ENCODE measurements at regions not wholly inside any gene's neighbourhood (a gene's known extent, or its start where the extent isn't known, plus 50 kb on each side); places are given as distances from the start of the nearest gene placed in this dataset.

GRCh38 chr14:98347686-98348085 lies 924.3 kb downstream of the BCL11B start:
- no peak overlapping the region for H3K27ac ChIP-seq
- no peaks in the 10 kb centered on the region for H3K36me3 ChIP-seq
- WGBS, 2 donors = 30 to 38% methylated on average over 7 of the region's 7 CpGs
- no peaks in the 10 kb centered on the region for H3K27me3 ChIP-seq
- intact Hi-C loops (cut with DNase I) = no loop called here
- no peaks in the 10 kb centered on the region for H3K9me3 ChIP-seq
- H3K4me3 ChIP-seq (replicated peaks in 1 of 3) = no peak overlapping the region
- peaks cover 5 to 19% of the 10 kb centered on the region in 2 donors for H3K4me1 ChIP-seq
- DNase-seq = no peak
- TF ChIP-seq, protein P1, sequence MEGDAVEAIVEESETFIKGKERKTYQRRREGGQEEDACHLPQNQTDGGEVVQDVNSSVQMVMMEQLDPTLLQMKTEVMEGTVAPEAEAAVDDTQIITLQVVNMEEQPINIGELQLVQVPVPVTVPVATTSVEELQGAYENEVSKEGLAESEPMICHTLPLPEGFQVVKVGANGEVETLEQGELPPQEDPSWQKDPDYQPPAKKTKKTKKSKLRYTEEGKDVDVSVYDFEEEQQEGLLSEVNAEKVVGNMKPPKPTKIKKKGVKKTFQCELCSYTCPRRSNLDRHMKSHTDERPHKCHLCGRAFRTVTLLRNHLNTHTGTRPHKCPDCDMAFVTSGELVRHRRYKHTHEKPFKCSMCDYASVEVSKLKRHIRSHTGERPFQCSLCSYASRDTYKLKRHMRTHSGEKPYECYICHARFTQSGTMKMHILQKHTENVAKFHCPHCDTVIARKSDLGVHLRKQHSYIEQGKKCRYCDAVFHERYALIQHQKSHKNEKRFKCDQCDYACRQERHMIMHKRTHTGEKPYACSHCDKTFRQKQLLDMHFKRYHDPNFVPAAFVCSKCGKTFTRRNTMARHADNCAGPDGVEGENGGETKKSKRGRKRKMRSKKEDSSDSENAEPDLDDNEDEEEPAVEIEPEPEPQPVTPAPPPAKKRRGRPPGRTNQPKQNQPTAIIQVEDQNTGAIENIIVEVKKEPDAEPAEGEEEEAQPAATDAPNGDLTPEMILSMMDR (IDR thresholded peaks at IDR 0.05) = no peak
- TF ChIP-seq POLR2A (IDR thresholded peaks at IDR 0.05) = no peak

DNA sequence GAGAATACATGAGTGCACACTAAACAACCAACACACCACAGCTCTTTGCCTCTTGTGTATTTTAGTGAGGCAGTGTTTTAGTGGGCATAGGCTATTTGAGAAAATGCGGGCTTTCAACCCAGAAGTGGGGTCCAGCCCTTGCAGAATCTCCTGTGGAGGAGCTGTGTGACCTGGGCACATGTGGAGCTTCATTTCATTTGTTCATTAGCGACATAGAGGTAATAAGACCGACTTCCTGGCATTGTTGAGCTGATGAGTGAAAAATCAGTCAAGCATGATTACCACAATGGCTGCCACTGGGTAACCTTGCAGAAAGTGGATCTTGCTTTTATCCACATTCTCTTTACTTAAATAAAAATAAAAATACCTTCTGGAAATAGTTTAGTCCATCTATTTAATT lies 923.5 kb downstream of the BCL11B start:
- no peak for DNase-seq
- Histone ChIP-seq H3K36me3 (no peaks in the 10 kb centered on the region), H3K27me3 (no peaks in the 10 kb centered on the region), H3K4me1 (peaks cover 5 to 19% of the 10 kb centered on the region in 2 donors), H3K27ac (no peak overlapping the region), H3K9me3 (no peaks in the 10 kb centered on the region), H3K4me3 (replicated peaks in 1 of 3) (no peak overlapping the region)
- 41 to 48% methylated on average over 3 of the region's 3 CpGs for WGBS, 2 donors
- TF ChIP-seq POLR2A (IDR thresholded peaks at IDR 0.05) = no peak
- TF ChIP-seq, protein P1 (IDR thresholded peaks at IDR 0.05) = no peak
- intact Hi-C loops (cut with DNase I) = no loop called here

DNA sequence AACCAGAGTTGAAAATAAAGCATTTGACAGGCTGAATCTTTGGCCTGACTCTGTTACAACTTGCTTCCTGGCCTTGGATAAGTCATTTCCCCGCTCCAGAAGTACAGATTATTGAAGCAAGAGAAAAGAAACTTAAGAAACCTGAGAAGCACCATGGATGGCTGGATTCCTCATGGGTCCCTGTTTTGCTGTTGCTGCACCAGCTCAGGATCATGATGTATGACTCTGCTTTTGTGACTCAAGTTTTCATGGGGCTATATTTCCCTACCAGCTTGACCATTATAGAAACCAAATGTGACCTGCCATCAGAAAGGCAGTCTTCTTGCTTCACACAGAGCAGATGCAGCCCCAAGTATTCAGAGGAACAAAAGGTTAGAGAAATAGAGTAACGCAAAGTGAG lies 921.8 kb downstream of the BCL11B start:
- Histone ChIP-seq H3K27me3 (no peaks in the 10 kb centered on the region), H3K4me3 (replicated peaks in 1 of 3) (no peak overlapping the region), H3K9me3 (no peaks in the 10 kb centered on the region), H3K36me3 (no peaks in the 10 kb centered on the region), H3K27ac (no peak overlapping the region), H3K4me1 (peaks cover 5 to 19% of the 10 kb centered on the region in 2 donors)
- intact Hi-C loops (cut with DNase I) = no loop called here
- TF ChIP-seq, protein P1 (IDR thresholded peaks at IDR 0.05) = no peak
- no peak for TF ChIP-seq POLR2A (IDR thresholded peaks at IDR 0.05)
- 43 to 65% methylated on average over 2 of the region's 2 CpGs for WGBS, 2 donors
- no peak for DNase-seq

DNA sequence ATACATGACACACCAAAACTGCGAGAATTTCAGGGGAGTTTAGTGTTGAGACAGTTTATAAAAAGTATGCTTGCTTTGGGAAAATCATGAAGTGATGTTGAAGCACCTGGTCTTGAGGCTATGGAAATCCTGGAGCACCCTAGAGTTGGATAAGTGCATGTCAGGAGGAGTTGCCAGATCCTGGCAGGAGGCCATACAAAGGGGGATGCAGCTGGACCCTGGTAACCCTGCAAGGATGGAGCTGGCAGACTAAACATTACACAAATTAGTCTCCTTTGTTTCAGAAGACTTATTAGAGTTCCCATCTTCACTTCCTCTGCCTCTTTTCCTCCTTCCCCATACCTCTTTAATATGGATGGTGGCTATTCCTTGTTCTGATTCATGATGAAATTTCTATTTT lies 907.0 kb downstream of the BCL11B start:
- no peak overlapping the region for H3K4me3 ChIP-seq (replicated peaks in 1 of 3)
- no peak for DNase-seq
- TF ChIP-seq, protein P1 (IDR thresholded peaks at IDR 0.05) = no peak
- no peak for TF ChIP-seq POLR2A (IDR thresholded peaks at IDR 0.05)
- no peaks in the 10 kb centered on the region for H3K27me3 ChIP-seq
- 54 to 59% methylated on average over 1 of the region's 1 CpG for WGBS, 2 donors
- H3K9me3 ChIP-seq = no peaks in the 10 kb centered on the region
- no peaks in the 10 kb centered on the region for H3K36me3 ChIP-seq
- H3K4me1 ChIP-seq = peaks cover 6 to 14% of the 10 kb centered on the region in 2 donors
- intact Hi-C loops (cut with DNase I) = no loop called here
- no peak overlapping the region for H3K27ac ChIP-seq

GRCh38 chr14:98366429-98366828 lies 905.6 kb downstream of the BCL11B start:
- Histone ChIP-seq H3K27me3 (no peaks in the 10 kb centered on the region), H3K4me3 (replicated peaks in 1 of 3) (no peak overlapping the region), H3K27ac (no peak overlapping the region), H3K4me1 (peaks cover 6 to 22% of the 10 kb centered on the region in 2 donors), H3K9me3 (no peaks in the 10 kb centered on the region), H3K36me3 (no peaks in the 10 kb centered on the region)
- DNase-seq = no peak
- no peak for TF ChIP-seq POLR2A (IDR thresholded peaks at IDR 0.05)
- TF ChIP-seq, protein P1 (IDR thresholded peaks at IDR 0.05) = no peak
- intact Hi-C loops (cut with DNase I) = no loop called here
- 84 to 90% methylated on average over 6 of the region's 6 CpGs for WGBS, 2 donors
